SU-DHL-6 (cell line): ENCODE measurements at regions not wholly inside any gene's neighbourhood (a gene's known extent, or its start where the extent isn't known, plus 50 kb on each side); places are given as distances from the start of the nearest gene placed in this dataset.

ENCODE experiments used
- H2AFZ ChIP-seq: fragments of 200-600 bp; sonication (generic); 2 replicates; pipeline ENCODE4 v1.6.1; 2014; ENCODE audit warnings: low read depth, mild to moderate bottlenecking, moderate library complexity, mixed read lengths, antibody characterized with exemption, low read length; ENCODE audit not compliant: severe bottlenecking
- H3F3A ChIP-seq: fragments of 200-600 bp; shearing (Covaris generic); 2 replicates; pipeline ENCODE4 v1.6.0; 2016; ENCODE audit warnings: antibody characterized with exemption, mild to moderate bottlenecking; ENCODE audit not compliant: insufficient read depth
- H3K27ac ChIP-seq: fragments of 200-600 bp; sonication (generic); 2 replicates; pipeline ENCODE4 v1.5.1; 2016; ENCODE audit warnings: low read depth, mild to moderate bottlenecking, low read length, moderate library complexity, mixed read lengths
- H3K27me3 ChIP-seq: fragments of 200-600 bp; sonication (generic), shearing (Covaris generic); 2 replicates; pipeline ENCODE4 v1.6.0; 2014; ENCODE audit warnings: mild to moderate bottlenecking, low read length
- H3K36me3 ChIP-seq: fragments of 200-600 bp; sonication (generic); 2 replicates; pipeline ENCODE4 v1.6.1; 2014; ENCODE audit warnings: mild to moderate bottlenecking, low read length, mixed read lengths
- H3K4me2 ChIP-seq: fragments of 300-600, 200-600 bp; shearing (Covaris generic), sonication (generic); 2 replicates; pipeline ENCODE4 v1.6.0; 2014; ENCODE audit warnings: low read length, low read depth, mild to moderate bottlenecking; ENCODE audit not compliant: poor library complexity, severe bottlenecking
- H3K4me3 ChIP-seq: fragments of 200-600 bp; sonication (generic); 2 replicates; pipeline ENCODE4 v1.5.1; 2014; ENCODE audit warnings: antibody characterized with exemption, low read length, mild to moderate bottlenecking, mixed read lengths; ENCODE audit not compliant: insufficient read depth, poor library complexity, severe bottlenecking
- H3K79me2 ChIP-seq: fragments of 200-600 bp; sonication (generic); 2 replicates; pipeline ENCODE4 v1.6.1; 2014; ENCODE audit warnings: mild to moderate bottlenecking, low read length, moderate library complexity; ENCODE audit not compliant: insufficient read depth
- H3K9ac ChIP-seq: fragments of 200-600 bp; sonication (generic); 2 replicates; pipeline ENCODE4 v1.7.0; 2014; ENCODE audit warnings: mild to moderate bottlenecking, low read length
- H3K9me2 ChIP-seq: fragments of 200-600 bp; sonication (generic); replicated peaks from 2 replicates; pipeline ENCODE4 v1.6.1; 2014; ENCODE audit warnings: low read length; ENCODE audit not compliant: insufficient read depth
- H3K9me3 ChIP-seq: fragments of 200-600 bp; sonication (generic); 2 replicates; pipeline ENCODE4 v1.6.1; 2014; ENCODE audit warnings: low read length, mixed read lengths; ENCODE audit not compliant: insufficient read depth
- H4K20me1 ChIP-seq: fragments of 200-600 bp; sonication (generic); 2 replicates; pipeline ENCODE4 v1.6.1; 2014; ENCODE audit warnings: low read depth, mild to moderate bottlenecking, antibody characterized with exemption, low read length, moderate library complexity, mixed read lengths
- CTCF ChIP-seq: fragments of 200-600 bp; sonication (generic); IDR thresholded peaks from one replicate; pipeline ENCODE4 v1.5.1; 2017; ENCODE audit warnings: antibody characterized with exemption, mild to moderate bottlenecking, low read length, moderate library complexity; ENCODE audit not compliant: insufficient read depth, poor library complexity, severe bottlenecking
- EZH2phosphoT487 ChIP-seq: fragments of 200-600 bp; sonication (generic), shearing (Covaris generic); conservative IDR thresholded peaks from 2 replicates; pipeline ENCODE4 v1.6.1; 2018; ENCODE audit warnings: mild to moderate bottlenecking, antibody characterized with exemption, low read length, moderate library complexity, mixed read lengths

- Histone ChIP-seq H2AFZ (no peak overlapping the region), H3K36me3 (no peaks in the 10 kb centered on the region), H3K9ac (no peak overlapping the region), H4K20me1 (no peaks in the 10 kb centered on the region), H3K27me3 (no peaks in the 10 kb centered on the region), H3K4me2 (no peak overlapping the region), H3K79me2 (no peaks in the 10 kb centered on the region), H3K4me3 (no peak overlapping the region), H3F3A (no peaks in the 10 kb centered on the region), H3K9me2 (no peaks in the 10 kb centered on the region), H3K9me3 (no peaks in the 10 kb centered on the region), H3K27ac (no peak overlapping the region)
- TF ChIP-seq EZH2phosphoT487 (no peak), CTCF (no peak)
Measured at GRCh38 chr2:41954304-41955291, 93.2 kb upstream of the PKDCC start.

GRCh38 chr2:41955316-41956043, 92.3 kb upstream of the PKDCC start:
- no peak for TF ChIP-seq CTCF
- TF ChIP-seq EZH2phosphoT487 = no peak
- H2AFZ ChIP-seq = no peak overlapping the region
- no peak overlapping the region for H3K27ac ChIP-seq
- no peak overlapping the region for H3K9ac ChIP-seq
- no peaks in the 10 kb centered on the region for H3K27me3 ChIP-seq
- H3K9me3 ChIP-seq = no peaks in the 10 kb centered on the region
- H3F3A ChIP-seq = no peaks in the 10 kb centered on the region
- no peak overlapping the region for H3K4me2 ChIP-seq
- H3K9me2 ChIP-seq = no peaks in the 10 kb centered on the region
- no peaks in the 10 kb centered on the region for H4K20me1 ChIP-seq
- H3K79me2 ChIP-seq = no peaks in the 10 kb centered on the region
- no peaks in the 10 kb centered on the region for H3K36me3 ChIP-seq
- no peak overlapping the region for H3K4me3 ChIP-seq

DNA sequence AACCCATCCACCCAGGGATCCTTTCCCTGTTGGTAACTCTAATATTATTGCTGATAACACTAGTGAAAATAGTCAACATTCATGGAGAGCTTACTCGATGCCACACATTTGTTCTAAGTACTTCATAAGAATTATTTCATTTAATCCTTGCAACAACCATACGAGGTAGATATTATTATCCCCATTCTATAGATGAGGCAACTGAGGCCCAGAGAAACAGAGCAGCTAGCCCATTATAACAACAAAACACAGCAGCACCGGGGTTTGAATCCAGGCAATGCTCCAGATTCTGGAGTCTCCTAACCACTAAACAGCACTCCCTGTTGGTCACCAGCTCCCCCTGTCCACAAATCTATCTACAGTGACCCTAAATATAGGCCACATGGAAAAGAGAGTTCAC, 90.4 kb upstream of the PKDCC start:
- Histone ChIP-seq H3K9me3 (no peaks in the 10 kb centered on the region), H3K79me2 (no peaks in the 10 kb centered on the region), H2AFZ (no peak overlapping the region), H3K27me3 (no peaks in the 10 kb centered on the region), H3K9me2 (no peaks in the 10 kb centered on the region), H3F3A (no peaks in the 10 kb centered on the region), H3K4me3 (no peak overlapping the region), H3K27ac (no peak overlapping the region), H4K20me1 (no peaks in the 10 kb centered on the region), H3K4me2 (no peak overlapping the region), H3K36me3 (no peaks in the 10 kb centered on the region), H3K9ac (no peak overlapping the region)
- TF ChIP-seq EZH2phosphoT487 = no peak
- no peak for TF ChIP-seq CTCF
